HG02981 (cell line): ENCODE measurements at regions not wholly inside any gene's neighbourhood (a gene's known extent, or its start where the extent isn't known, plus 50 kb on each side); places are given as distances from the start of the nearest gene placed in this dataset.
A peak's percentile ranks its signal among the peaks of the same experiment; 100 is the strongest.
"Not testable (repeated sequence)": the region's sequence is repeated elsewhere in the genome, so short reads cannot be mapped to it uniquely, and the experiment has no call there.

Experiments
- ATAC-seq: cut with Tn5 transposase; IDR thresholded peaks from one replicate; pipeline ENCODE4 v1.9.1; 2021; ENCODE audit warnings: mild to moderate bottlenecking, moderate library complexity; ENCODE audit not compliant: unreplicated experiment

DNA sequence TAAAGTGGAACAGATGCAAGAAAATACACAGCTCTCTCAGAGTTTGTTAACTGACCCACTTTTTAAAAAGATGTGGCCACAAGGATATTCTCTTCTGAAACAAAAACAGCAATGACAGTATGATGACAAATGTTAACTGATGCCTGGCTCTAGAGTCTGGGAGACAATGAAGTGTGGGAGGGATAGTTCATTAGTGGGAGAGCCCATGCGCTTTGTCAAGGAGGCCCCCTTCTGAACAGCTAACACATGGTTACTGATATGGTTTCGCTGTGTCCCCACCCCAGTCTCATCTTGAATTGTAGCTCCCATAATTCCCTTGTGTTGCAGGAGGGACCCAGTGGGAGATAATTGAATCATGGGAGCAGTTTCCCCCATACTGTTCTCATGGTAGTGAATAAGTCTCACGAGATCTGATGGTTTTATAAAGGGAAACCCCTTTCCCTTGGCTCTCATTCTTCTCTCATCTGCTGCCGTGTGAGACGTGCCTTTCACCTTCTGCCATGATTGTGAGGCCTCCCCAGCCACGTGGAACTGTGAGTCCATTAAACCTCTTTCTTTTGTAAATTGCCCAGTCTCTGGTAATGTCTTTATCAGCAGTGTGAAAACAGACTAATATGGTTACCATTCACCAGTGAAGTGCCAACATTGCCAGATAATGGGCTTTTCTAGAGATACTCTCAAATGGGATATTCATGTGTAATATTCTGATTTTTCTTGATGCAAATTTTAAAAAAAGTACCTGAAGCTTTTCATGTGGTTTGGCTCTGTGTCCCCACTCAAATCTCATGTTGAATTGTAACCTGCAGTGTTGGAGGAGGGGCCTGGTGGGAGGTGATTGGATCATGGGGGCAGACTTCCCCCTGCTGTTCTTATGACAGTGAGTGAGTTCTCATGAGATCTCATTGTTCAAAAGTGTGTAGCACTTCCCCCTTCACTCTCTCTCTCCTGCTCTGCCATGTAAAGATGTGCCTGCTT is 435.8 kb downstream of the SHISA9 start:
- ATAC-seq = not testable (repeated sequence)

DNA sequence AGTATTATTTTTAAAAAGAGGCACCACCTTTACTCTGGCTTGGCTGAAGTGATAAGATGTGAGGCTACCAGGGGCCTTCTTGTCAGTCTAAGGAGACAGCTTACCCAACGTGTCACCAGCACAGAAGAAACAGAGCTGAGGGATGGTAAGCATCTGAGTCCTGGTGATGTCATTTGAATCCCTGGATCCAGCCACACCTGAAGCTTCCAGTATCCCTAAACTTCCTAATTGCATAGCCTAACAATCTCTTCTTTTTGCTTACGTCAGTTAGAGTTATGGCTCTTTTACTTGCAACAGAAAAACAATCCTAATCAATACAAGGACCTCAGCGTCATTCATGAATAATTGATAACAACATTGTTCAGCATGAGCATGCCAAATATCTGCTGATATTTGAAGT is 436.6 kb downstream of the SHISA9 start:
- no peak for ATAC-seq

DNA sequence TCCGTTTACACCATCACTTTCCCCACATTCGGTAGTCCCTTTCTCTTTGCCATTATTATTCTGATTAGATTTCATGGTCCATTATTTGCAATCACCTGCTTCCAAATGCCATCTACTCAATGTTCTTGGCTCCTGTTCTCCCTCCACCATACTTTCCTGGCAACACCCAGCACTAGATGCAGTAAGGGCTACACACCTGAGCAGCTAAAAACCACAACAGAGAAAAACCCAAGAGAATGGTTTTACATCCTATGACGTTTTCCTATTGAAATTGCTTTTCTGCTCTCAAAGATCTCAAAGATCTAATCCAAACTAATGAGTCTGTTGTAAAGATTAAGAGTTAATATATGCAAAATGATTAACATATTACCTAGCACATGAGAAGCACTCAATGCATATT is 441.3 kb downstream of the SHISA9 start:
- no peak for ATAC-seq

DNA sequence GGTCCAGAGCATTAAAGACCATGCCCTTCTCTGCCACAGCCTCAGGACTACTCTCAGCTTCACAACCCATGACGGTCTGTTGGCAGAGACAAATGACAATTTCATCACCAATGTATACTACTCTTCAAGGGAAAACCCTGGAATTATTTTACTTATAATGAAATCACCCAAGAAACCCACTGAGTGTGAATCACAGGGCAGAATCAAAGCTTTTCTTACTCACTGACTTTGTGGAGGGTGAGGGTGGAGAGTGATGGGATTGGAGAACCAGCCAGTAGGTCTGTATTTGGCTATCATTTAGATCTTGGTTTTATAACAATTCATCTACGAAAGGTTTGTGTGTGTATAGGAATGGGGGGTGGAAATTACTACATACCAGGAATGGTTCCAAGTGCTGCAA is 442.6 kb downstream of the SHISA9 start:
- no peak for ATAC-seq

DNA sequence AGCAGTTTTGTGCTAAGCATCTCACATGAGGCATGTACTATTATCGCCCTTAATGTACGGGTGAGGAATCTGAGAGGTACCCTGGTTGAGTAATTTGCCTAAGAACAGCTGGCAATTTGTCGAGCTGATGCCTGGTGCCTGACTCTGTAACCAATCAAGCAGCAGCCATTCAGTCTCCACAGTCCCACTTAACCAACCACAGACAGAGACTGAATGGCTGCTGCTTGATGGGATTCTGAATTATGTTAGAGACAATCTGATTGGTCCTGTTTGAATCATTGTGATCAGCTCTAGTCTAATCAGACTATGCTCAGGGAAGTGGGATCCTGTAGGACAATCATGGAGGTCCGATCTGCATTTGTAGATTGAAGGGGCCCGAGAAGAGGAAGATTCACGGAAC is 447.0 kb downstream of the SHISA9 start:
- ATAC-seq = no peak

DNA sequence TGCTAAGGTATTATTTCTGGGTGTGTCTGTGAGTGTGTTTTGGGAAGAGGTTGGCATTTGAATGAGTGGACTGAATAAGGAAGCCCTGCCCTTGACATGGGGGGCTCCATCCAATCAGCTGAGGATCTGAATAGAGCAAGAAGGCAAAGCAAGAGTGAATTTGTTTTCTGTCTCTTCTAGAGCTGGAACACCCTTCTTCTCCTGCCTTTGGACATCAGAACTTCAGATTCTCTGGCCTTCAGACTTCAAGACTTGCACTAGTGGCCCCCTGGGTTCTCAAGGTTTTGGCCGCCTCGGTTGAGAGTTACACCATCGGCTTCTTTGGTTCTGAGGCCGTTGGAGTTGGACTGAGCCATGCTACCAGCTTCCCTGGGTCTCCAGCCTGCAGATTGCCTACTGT is 448.6 kb downstream of the SHISA9 start:
- no peak for ATAC-seq

DNA sequence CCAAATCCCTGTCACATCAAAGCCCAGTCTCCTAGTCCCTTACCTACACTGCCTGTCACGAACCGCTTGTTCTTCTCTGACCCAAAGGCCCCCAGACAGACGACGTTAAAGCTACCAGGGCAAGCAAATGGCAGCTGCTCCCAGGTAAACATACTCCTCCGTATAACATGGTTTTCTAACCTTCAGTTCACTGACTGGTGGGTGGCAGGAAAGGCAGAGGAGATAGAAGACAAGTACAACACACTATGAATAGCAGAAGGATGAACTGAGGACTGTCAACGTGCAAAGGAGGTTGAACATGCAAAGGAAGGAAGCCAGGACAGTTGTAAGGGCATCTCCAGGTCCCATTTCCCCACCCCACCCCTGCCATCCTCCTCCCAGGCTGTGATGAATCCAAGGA is 449.8 kb downstream of the SHISA9 start:
- no peak for ATAC-seq

DNA sequence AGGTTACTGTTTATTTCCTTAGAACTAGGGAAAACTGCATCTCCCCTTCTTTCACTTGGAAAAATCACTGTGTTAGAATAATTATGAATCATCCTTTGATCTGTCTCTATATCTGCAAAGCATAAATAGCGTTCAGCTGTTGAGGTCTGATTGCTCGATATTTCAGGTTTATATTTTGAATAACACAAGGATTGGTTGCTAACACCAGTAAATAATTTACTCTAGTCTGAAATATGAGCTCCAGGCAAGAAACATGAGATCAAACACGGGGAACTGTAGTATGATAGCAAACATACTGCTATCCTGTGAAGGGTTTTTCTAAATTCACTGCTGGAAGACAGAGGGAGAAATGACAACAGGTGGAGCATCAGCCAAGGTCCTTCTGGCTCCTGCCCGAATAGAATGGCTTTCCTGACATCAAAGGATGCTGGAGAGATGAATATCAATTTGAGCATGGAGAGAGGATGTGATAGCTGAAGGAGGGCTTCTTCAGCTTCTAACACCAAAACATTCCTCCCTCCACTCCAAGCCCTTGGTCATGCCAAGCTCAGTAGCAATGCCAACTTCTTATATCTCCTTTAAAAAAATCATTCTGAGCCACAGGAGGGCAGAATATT is 450.3 kb downstream of the SHISA9 start:
- ATAC-seq = no peak

DNA sequence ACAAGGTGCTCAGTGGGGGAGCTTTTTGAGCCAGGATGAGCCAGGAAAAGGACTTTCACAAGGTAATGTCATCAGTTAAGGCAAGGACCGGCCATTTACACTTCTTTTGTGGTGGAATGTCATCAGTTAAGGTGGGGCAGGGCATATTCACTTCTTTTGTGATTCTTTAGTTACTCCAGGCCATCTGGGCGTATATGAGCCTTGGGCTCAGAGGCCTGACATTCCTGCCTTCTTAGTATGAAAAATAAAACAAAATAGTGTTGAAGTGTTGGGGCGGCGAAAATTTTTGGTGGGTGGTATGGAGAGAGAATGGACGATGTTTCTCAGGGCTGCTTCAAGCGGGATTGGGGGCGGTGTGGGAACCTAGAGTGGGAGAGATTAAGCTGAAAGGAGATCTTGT is 451.4 kb downstream of the SHISA9 start:
- ATAC-seq = not testable (repeated sequence)

DNA sequence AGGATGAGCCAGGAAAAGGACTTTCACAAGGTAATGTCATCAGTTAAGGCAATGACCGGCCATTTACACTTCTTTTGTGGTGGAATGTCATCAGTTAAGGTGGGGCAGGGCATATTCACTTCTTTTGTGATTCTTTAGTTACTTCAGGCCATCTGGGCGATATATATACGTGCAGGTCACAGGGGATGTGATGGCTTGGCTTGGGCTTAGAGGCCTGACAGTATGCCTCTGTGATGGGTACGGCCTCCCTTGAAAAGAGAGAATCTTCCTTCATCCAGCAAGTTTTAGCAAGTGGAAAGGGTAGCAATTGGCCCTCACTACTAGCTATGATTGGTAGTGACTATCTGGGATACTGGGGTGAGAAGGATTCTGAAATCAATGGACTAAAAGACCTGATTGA is 456.4 kb downstream of the SHISA9 start:
- not testable (repeated sequence) for ATAC-seq

DNA sequence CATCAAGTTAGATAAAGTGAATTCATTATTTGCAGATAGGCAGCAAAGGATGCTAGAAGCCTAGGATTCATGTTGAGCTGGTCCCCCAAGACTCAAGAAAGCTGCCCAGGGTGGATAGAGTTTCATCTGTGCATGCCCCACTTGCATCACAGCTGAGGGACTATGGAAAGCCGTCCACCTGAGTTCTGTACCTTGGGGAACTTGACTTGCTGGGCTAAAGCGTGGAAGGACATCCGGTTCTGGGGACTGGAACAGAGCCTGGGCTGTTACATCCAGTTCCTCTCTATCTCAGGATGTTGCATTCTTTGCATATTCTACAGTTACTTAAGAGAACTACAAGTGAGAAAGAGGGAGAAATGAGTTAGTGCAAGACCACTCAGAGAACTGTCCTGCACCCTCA is 458.4 kb downstream of the SHISA9 start:
- no peak for ATAC-seq

DNA sequence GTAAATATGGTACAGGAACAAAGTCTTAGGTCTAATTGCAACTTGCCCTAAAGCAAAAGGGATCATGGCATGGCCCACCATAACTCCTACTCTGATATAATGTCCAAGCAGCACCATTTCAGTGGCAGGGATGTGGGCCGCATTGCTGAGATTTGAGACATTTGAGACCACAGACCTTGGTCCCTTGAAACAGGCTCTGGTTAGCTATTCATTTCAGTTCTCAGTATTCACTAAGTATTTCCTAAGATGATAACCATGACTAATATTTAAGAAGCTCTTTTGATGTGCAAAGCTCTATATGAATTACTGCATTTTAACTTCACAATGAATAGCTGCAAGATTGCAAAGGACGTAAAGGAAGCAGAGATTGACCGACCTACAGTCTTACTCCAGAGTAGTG is 471.0 kb downstream of the SHISA9 start:
- ATAC-seq = no peak

DNA sequence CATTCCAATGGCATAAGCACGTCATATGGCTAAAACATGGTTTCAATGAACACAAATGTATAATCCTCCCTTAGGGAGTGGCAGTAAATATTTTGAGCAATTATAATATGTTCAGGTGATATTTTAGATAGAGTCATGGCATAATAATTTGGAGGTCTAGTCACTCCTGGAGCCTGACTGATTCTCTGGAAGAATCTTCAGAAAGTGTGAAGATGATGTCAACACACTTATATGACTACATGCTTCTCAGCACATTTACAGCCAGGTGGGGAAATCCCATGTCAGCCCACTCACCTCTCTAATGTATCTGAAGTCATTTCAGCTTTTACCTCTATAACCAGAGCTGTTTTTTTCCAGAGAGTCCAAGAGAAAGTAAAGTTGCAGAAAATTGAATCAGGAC is 474.8 kb downstream of the SHISA9 start:
- ATAC-seq = no peak

DNA sequence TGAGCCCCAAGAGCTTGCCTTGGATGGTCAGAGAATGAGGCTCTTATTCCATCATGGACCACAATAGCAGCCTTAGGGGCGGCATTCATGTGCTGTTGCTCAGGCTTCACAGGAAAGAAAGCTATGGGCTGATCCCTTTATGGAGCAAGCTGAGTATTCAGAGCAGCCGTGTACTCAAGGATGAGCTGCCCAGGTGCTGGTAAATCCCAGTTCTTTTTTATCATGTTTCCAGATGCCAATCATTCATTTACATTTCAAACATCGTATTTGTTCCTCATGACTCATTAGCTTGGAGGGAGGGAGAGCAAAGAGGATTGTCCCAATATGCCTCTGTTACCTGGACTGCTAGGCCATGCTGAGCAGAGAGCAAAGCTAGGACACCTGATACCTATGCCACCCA is 475.7 kb downstream of the SHISA9 start:
- ATAC-seq = no peak

DNA sequence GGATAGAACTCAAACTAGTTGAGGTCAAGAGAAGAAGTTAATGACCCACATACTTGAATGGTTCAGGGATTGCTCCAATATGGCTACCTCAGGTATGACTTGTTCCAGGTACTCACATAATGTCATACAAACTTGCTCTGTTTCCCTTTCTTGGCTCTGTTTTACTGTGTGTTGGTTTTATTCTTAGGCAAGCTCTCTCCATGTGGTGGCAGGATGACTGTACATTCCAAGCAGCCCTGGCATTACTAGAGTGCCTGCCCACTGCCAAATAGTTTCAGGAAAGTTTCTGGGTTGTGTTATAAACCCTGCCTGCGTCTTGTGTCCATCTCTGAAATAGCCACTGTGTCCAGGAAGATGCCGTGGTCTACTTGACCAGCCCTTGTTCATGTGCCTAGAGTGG is 476.8 kb downstream of the SHISA9 start:
- ATAC-seq = no peak

DNA sequence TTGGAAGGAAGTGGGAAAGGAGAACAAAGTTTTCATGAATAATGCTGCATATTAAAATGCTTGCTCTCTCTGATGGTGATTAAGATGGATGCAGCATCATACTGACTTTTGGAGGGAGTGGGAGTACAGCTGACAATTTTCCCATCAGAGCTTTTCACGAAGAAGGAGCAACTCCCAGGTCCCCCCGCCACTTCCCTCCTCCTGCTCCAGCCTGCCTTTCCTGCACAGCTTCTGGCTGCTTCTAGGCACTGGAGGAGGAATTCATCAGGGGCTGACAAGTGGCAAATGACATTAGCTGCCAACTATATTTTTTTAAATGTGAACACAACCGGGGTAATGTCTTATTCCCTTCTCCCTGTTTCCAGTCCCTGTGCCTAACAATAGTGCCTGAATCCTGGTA is 477.9 kb downstream of the SHISA9 start:
- no peak for ATAC-seq

DNA sequence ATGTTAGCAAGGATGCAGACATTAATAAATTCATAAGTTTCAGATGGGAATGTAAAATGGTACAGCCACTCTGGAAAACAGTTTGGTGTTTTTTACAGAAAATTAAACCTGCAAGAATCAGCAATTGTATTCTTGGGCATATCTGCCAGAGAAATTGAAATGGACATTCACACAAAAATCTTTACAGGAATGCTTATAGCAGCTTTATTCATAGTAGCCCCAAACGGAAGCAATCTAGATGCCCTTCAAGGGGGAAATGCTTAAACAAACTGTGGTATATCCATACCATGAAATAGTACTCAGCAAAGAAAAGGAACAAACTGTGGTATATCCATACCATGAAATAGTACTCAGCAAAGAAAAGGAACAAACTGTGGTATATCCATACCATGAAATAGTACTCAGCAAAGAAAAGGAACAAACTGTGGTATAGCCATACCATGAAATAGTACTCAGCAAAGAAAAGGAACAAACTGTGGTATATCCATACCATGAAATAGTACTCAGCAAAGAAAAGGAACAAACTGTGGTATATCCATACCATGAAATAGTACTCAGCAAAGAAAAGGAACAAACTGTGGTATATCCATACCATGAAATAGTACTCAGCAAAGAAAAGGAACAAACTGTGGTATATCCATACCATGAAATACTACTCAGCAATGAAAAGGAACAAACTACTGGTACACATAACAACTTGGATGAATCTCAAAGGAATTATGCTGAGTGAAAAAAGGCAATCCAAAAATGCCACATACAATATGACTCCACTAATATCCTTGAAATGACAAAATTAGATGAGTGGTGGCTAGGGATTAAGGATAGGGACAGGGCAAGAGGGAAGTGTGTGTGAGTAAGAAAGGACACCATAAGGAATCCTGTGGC is 484.0 kb downstream of the SHISA9 start:
- ATAC-seq = not testable (repeated sequence)

DNA sequence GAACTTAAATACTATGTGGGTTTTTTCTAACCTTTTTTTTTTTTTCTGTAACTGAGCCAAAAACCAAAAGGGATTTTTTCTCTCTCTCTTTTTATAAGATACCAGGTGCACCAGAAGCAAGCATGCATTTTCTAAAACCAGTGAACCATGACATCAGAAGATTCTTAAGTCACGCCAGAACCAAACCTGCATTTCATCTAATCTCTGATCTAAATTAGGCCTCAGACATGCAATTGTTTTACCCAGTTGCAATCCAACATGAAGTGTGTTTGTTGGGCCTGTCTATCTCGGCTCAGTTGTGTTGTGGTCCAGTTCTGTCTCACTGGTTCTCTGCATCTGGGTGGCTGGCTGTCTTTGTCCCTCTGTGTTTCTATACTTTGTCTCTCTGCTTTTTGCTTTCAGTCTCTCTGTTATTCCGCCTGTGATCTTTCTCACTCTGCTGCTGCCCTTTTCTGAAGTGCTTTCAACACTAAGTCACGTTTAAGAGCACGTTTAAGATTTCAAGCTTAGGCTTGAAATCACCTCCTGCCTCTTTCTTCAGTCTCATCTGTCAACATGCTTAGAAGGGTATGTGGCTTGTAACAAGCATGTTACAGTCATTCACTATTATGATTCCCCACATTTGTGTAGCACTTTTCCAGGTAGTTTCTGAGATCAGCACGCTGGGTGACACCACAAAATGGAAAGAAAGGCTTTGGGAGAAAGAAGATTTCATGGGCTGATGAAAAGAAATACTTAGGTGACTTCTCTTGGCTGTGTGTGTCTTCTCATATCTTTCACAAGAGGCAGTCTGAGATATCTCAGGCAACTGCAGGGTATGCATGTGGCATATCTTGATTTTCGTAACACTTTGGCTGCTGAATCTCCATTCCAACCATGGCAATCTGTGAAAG is 488.9 kb downstream of the SHISA9 start:
- peak; percentile 63 for ATAC-seq

DNA sequence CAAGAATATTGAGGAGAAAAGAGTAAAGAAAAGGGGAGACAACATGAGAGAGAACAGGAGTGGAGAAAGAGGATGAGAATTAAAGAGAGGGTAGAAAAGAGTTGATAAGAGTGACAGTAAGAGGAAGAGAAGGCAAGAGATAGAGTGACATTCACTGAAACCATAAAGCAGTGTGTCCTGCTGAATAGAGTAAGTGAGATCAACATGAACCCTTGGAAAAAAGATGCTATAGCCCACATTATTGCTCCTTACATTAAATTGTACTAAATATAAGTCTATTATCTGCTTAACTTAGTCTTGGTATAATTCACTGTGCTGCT is 489.5 kb downstream of the SHISA9 start:
- no peak for ATAC-seq

DNA sequence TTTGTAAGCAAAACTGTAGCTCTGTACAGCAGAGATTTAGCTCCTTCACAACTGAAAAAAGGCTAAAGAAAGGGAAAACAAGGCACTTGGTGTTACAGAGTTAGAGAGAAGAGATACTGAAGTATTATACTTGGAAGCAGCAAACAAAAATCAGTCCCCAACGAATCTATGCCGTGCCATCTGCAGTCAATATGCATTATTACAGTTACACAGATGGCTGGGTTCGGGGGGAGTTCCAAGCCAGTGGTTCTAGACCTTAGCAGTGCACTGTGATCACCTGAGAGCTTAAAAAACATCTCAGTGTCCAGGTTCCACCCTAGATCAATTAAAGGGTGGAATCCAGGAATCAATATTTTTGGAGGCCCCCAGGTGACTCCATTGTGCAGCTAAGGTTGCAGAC is 489.9 kb downstream of the SHISA9 start:
- no peak for ATAC-seq

DNA sequence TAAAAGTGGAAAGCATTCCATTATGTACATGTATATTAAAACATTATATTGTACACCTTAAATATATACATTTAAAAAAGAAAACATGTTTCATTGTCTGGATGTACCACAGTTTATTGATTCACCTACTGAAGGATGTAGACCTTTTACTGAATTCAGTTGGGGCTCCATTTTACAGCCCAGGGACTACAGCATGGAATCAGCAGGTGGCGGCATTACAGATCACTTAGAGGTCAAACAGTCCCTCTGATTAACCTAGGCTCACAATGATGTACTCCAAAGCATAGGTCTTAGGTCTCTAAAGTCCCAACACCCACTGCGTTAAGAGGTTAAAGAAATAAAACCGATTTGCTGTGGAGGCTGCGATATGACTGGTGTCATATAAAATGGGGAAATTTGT is 490.9 kb downstream of the SHISA9 start:
- ATAC-seq = no peak
